ENCODE measurements at regions not wholly inside any gene's neighbourhood (a gene's known extent, or its start where the extent isn't known, plus 50 kb on each side); places are given as distances from the start of the nearest gene placed in this dataset.
A peak's percentile ranks its signal among the peaks of the same experiment; 100 is the strongest.
"Not testable (repeated sequence)": the region's sequence is repeated elsewhere in the genome, so short reads cannot be mapped to it uniquely, and the experiment has no call there.

DNA sequence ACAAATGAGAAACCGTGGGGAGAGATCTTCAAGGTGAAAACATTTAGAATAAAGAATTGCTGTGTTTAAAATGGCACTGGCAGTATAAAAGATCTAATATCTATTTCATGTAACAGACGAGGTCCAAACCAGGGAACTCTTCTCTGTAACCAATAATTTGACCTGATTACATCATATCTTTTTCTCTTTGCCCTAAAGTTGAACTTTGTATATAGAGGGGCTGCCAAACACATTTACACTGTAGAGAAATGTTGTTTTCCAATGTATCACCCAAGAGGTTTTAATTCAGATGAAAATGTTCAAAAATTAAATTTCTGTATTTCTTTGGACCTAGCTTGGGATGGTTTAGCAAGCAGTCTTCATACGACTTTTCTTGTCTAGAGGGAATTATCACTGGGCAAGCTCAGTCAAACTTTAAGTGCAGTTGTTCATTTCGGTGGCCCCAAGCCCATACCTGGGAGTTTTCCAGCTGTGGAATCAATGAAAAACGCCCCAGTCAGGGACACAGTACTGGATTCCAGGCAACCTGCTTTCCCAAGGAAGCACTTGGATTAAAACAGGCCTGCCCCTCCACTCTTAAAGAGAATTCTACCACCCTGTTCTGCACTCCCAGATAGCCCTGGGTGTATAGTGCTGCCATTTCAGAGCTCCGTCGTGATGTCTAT lies 208.5 kb upstream of the FN1 start:
- no peak for DNase-seq

DNA sequence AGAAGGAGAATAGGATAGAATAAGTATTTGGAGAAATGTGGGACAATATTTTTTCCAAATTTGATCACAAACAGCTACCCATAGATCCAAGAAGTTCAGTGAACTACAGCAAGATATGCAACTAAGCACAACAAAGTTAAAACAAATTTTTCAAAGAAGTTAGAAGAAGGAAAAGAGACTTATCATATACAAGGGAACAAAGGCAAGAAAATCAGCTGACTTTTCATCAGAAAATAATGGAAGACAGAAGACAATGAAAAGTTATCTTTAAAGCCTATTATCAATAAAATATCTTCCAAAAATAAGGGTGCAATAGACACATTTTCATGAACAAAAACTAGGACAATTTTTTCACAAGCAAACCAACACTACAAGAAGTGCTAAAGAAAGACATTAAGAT lies 202.8 kb upstream of the FN1 start:
- DNase-seq, result no peak

DNA sequence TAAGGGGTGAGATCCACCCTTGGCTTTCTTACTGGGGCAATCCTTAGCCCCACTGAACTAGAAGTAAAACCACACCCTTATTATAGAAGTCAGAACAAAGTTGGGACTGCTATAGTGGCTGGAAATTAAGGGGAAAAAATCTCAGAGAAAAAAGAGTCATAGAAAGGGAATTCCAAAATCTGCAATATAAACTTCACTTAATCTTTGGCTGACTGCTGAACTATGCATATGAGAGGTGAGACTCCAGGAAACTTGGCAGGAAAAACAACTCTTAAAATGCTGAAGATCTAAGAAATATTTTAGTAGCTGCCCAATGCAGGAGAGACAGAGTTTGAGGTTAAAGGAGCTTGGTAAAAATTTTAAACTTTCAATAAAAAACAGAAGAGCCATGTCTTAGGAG lies 201.8 kb upstream of the FN1 start:
- DNase-seq, result no peak

DNA sequence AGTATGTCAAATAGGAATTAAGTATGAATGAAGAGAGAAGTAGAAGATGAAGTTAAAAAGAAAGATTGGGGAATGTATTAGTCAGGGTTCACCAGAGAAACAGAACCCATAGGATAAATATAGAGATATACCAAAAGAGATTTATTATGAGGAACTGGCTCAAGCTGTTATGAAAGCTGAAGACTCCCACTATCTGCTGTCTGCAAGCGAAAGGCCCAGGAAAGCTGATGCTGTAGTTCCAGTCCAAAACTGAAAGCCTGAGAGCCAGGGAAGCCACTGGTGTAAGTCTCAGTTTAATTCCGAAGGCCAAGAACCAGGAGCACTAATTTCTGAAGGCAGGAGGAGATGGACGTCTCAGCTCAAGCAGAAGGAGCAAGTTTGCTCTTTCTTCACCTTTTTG lies 200.9 kb upstream of the FN1 start:
- DNase-seq, result no peak

DNA sequence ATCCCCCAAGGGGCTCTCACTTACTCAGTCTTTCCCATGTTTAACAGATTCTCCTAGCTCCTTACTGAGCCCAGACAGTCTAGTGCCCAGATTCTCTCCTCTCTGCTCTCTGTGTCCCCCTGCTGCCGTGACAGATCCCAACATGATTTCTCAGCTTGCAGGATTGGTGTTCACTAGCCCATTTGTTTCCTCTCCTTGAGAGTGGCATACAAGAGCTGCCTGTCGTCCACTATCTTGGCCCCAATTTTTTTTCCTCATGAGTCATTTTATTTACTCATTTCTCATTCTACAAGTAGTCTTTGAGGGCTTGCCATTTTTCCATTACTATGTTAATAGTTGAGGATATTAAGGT lies 199.9 kb upstream of the FN1 start:
- no peak for DNase-seq

DNA sequence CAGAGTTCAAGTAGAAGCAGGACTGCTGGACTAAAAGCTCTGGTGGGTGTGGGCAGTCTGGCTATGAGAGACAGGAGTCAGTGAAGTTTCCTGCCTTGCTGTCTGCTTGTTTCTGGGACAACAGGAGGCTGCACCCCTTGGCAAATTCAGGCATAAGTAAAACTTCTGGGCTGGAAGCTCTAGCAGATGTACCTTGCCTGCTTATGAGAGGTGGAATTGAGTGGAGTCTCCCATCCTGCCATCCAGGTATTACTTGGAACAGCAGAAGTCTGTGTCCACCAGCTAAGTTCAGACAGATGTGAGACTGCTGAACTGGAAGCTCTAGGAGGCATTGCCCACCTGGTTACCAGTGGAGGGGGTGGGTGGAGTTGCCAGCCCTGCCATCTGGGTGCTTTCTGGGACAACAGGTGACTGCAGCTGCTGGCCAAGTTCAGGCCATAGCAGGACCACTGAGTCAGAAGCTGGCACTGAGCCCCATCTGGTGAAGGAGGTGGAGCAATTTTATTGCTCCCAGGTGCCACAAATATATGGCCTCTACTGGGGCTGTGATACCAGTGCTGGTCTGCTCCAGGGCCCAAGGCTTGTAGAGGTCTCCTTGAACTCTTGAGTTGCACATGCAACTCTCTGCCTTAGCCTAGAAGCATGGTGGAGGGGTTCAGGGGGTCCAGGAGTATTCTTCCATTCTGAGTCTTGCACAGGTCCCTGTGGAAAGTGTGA lies 199.4 kb upstream of the FN1 start:
- DNase-seq, result no peak

DNA sequence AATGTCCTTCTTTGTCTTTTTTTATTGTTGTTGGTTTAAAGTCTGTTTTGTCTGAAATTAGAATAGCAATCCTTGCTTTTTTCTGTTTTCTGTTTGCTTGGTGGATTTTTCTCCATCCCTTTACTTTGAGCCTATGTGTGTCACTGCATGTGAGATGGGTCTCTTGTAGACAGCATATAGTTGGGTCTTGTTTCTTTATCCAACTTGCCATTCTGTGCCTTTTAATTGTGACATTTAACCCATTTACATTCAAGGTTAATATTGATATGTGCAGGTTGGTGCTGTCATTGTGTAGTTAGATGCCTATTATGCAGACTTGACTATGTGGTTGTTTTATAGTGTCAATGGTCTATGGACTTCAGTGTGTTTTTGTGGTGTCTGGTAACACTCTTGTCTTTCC lies 197.5 kb upstream of the FN1 start:
- no peak for DNase-seq

DNA sequence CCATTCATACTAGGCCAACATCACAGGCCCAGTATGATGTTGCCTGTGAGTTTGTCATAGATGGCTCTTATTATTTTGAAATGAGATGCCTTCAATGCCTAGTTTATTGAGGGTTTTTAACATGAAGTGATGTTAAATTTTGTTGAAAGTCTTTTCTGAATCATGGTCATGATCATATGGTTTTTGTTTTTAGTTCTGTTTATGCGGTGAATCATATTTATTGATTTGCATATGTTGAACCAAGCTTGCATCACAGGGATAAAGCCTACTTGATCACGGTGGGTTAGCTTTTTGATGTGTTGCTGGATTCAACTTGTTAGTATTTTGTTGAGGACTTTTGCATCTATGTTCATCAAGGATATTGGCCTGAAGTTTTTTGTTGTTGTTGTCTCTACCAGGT lies 195.8 kb upstream of the FN1 start:
- no peak for DNase-seq

DNA sequence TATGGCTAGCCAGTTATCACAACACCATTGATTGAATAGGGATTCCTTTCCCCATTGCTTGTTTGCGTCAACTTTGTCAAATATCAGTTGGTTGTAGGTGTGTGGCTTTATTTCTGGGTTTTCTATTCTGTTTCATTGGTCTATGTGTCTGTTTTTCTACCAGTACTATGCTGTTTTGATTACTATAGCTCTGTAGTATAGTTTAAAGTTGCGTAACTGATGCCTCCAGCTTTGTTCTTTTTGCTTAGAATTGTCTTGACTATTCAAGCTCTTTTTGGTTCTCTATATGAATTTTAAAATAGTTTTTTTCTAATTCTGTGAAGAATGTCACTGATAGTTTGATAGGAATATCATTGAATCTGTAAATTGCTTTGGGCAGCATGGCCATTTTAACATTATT lies 194.9 kb upstream of the FN1 start:
- DNase-seq, result not testable (repeated sequence)

DNA sequence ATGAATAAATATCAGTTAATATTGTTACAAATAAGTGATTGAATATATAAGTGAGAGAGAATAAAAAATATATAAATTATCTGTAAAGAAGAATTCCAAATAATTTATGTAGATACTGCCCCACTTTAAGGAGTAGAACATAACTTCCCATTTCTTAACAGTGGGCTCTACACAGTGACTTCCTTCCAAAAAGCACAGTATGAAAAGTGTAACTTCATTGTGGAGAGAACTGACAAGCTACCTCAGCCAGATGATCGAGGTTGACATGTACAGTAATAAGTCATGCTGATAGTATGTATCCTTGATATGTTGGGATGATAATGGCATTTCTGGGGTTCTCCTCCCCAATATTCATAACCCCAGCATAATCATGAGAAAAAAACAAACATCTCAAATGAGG lies 191.9 kb upstream of the FN1 start:
- no peak for DNase-seq

DNA sequence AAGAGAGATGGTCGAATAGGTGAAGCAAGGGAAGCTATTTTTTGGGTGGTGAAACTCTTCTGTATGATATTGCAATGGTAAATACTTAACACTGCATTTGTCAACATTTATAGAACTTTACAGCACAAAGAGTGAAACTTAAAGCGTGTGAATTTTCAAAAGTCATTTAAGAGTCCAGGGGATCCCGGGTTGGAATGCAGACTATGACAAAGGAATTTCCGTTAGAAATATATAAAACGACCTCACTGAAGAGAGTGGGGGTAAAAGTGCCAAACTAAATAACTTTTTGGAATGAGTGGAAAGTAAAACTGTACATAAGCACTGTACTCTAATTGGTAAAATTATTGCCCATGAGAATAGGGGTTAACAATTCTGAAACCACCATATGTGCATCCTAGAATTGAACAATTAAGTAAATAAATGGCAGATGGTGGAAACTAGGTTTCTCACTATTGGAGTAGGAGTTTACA lies 191.0 kb upstream of the FN1 start:
- DNase-seq, result no peak

DNA sequence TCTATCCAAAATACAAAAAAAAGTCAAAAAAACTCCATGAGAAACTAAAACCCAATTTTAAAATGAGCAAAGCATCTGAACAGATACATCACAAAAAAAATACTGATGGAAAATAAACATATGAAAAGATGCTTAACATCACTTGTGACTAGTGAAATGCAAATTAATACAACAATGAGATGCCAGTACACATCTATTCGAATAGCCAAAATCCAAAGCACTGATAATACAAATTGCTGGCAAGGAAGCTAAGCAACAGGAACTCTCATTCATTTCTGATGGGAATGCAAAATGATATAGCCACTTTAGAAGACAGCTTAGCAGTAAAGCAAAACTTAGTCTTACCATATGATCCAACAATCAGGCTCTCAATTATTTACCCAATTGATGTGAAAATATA lies 190.2 kb upstream of the FN1 start:
- no peak for DNase-seq

DNA sequence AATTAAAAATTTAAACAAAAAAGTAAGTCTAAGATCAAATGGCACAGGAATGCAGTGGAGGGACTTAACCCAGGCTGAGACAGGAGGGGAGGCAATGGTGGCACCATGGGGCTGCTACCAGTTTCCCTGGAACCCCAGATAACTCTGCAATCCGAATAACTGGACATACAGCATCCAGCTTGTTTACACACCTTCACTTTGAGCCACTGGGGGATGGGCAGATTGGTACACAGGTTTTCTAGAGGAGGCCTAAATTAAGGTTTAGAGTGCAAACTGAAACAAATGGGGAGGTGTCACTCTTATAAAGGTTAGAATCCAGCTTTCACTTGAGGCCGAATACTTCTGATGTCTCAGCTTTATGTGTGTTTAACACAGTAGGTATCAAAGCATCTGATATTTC lies 189.3 kb upstream of the FN1 start:
- DNase-seq, result no peak

DNA sequence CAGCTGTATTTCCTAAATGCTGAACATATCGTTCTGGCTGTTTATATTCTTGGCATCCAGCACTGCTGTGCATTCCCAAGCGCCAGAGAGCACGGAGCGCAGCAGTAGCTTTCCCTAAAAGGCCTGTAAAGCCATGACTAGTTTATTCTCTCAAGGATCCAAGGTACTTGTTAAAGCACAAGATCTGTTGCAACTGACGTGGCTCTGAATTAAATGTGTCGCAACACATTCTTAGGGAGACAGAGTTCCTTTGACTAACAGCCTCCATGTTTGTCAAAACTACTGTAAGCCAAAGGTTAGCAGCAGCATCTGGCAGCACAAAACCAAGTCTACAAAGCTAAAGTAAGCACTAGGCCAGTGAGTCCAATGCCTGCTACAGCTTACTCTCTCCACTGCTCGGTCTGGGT lies 188.6 kb upstream of the FN1 start:
- no peak for DNase-seq

DNA sequence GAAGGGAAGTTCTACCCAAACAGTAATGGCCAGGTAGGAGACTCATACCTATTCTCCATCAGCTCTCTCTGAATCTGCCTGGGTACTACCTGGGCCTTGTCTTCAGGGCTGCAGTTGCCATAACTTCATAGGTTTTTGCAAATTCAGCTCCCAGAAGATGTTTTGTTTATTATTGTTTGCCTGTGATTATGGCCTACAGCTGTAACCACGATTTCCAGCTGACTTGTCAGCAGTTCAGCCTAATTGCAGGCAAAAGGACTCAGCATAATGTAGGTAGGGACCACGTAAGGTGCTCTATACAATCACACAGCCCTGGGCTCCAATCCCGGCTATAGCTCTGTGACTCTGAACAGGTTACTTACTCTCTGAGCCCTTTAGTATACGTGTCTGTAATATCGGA lies 187.0 kb upstream of the FN1 start:
- DNase-seq, result no peak

DNA sequence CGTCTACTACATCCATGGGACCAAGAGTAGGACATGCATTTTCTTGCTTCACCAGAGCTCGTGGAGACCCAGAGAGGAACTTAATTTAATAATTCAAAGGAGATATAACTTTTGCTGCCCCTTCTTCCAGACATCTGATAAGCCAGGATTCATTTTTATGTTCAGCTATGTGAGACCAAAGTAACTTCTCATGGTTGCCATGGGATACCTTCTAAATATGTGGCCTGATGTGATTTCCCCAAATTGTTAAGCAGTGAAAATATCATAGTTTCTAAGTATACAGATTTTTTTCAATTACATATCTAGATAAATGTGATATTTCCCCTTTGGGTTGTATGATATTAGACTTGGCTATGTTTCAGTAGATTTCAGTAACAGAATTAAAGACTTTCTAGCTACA lies 185.5 kb upstream of the FN1 start:
- no peak for DNase-seq

DNA sequence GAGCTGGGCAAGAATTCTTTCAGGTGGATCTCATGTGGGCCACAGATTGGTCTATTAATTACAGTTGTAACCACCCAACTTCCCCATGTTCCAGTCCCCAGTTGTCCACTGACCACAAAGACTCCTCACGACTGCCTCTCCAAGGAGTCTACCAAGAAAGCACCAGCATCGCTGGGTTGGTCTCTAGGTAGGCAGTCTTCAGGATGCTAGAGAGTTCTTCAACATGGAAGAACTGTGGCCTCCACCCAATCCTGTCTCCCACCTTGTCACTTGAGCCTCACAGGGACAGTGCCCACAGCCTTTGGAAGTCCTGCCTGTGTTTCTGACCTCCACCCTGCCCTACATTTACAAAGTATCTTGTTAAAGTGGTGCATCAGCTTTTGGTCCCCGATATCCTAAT lies 184.7 kb upstream of the FN1 start:
- no peak for DNase-seq

DNA sequence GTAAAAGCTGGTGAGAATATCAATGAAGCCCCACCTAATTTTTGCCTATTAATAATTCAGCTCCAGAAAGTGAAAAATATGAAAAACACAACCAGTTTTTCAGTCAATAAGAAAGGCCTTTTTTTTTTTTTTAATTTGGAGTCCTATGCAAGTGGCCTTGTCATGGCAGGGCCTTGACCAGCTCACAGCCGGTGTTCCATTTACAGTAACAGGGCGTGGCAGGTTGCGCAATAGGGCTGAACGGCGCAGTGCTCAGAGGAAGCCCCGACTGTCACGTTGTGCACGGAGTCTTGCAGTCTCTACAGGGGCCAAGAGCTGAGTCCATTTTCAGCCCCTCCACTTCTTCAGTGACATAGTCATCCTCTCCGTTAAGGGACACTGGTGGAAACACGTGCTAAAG lies 184.1 kb upstream of the FN1 start:
- peak in 1 of 2 experiments; percentile 34 for DNase-seq

DNA sequence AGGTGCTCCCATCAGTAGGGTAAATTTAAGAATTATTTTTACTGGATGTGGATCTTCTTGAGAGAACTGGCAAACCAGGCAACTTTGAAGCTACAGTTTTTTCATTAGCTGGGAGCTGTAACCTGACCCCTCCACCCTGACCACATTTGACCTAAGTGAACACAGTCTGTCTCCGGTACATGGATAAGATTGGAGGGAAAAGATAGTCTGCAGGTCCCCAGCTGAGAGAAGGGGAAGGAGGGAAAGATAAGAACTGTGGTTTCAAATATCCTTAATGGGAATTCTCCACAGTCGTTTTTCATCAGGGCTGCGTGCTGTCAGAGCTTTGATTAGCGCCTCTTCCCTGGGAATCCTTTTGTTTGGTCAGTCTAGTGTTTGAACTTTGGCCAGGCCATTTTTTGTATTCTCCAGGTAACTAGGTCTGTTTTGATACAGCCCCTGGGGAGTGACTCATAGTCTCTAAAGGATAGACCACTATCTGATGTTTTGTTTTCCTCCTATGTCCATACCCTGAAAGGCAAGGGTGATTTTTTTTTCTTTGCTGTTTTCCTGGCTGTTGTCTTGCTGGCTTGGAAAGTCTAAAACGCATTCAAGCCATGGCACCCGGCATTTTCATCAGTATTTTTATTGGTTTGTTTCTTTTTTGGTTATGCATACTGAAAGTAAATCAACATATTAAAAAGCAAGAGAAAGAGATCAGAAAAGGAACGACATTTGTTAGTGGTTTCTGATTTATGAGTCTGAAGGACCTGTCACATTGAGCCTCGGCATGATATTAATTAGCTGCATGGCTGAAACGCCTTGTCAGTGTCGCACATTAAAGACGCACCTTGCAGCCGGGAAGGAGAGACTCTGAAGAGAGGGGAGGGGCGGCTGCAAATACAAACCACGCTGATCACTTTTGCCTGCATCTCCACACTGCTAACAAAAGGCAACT lies 183.4 kb upstream of the FN1 start:
- peak; percentile 56 to 58 for DNase-seq

DNA sequence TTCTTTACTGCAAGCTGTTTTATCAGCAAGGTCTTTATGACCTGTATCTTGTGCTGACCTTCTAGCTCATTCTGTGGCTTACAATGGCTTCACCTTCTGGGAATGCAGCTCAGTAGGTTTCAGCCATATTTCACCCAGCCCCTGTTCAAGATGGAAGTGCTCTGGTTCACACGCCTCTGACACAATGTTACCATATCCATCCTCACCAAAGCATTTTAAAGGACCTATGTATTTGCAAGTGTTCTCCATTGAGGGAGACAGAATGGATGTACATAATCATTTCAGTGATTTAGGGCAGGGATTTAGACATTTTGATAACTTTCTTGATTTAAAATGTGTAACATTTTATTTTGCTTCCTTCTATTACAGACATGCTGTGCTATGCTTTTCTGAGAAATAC lies 182.3 kb upstream of the FN1 start:
- DNase-seq, result no peak

DNA sequence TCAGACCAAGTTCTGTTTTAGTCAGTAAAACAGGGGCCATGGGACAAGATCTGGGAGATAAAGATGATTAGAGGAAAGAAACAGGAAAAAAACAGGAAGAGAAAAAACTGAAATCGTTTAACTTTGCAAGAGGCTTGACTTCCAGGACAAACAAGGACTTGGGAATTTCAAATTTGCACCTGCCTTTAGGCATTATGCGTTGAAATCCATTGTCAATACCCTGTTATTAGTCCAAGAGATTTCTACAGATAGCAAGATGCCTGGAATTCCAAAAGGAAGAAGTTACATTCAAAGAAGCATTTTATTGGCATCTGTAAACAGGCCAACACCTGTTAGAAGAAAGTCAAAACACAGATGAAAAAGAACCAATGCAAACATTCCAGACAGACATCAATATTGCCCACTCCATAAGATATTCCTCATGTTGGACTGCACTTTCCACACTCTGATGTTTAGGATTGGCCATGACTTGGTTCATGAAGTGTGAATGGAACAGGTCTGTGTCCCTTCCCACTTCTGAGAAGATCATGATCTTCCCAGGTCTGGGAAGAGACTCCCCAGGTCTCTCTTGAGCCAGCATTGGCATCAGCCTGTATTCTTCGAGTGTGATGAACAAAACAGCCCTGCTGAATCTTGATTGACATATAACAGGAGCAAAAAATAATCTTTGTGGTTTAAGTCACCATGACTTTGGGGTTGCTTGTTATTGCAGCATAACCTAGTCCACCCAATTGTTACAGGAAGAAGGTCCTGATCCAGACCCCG lies 181.4 kb upstream of the FN1 start:
- no peak for DNase-seq

DNA sequence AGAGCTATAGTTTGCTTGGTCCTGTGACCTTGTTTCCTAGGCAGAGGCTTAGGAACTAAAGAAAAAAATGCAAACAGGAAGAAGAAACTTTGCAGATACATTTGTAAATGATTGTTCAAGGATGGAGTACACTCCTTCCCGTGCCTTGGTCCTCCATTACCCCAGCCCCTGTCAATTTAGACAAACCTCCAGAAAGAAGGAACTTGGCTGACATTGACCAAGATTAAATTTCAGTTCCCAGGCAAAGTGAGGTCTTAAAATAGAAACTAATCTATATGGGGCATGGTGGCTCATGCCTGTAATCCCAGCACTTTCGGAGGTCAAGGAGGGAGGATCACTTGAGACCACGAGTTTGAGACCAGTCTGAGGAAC lies 179.9 kb upstream of the FN1 start:
- DNase-seq, result no peak
